Astrocyte (in vitro differentiated cells and primary cell): ENCODE measurements at regions not wholly inside any gene's neighbourhood (a gene's known extent, or its start where the extent isn't known, plus 50 kb on each side); places are given as distances from the start of the nearest gene placed in this dataset.

ENCODE experiments used
- DNase-seq: peaks from one replicate; pipeline ENCODE4 v3.0.0-alpha.2; 2010; ENCODE audit warnings: low read depth
- FAIRE-seq: peaks from 2 replicates; lab custom pipeline; 2011; peaks lifted over from hg19 to GRCh38; lab: Jason Lieb, UNC
- H2AFZ ChIP-seq: 2 replicates; pipeline ENCODE4 v1.6.0; 2012; ENCODE audit warnings: low read depth, low read length, inconsistent platforms
- H3K27ac ChIP-seq: 2 replicates; pipeline ENCODE4 v1.5.1; 2011; ENCODE audit warnings: low read depth, low read length, inconsistent platforms
- H3K27me3 ChIP-seq: 2 replicates; pipeline ENCODE4 v1.6.0; 2011; ENCODE audit warnings: low read length, inconsistent platforms; ENCODE audit not compliant: insufficient read depth
- H3K36me3 ChIP-seq: 2 replicates; pipeline ENCODE4 v1.5.1; 2011; ENCODE audit warnings: low read length, inconsistent platforms; ENCODE audit not compliant: insufficient read depth
- H3K4me1 ChIP-seq: 2 replicates; pipeline ENCODE4 v1.5.1; 2011; ENCODE audit warnings: low read length, inconsistent platforms; ENCODE audit not compliant: insufficient read depth
- H3K4me2 ChIP-seq: 2 replicates; pipeline ENCODE4 v1.6.0; 2012; ENCODE audit warnings: low read length, inconsistent platforms
- H3K4me3 ChIP-seq: 2 replicates; pipeline ENCODE4 v1.5.1; 2011; ENCODE audit warnings: low read depth, mild to moderate bottlenecking, low read length, inconsistent platforms; ENCODE audit not compliant: insufficient read depth
- H3K79me2 ChIP-seq: 2 replicates; pipeline ENCODE4 v1.6.0; 2012; ENCODE audit warnings: mild to moderate bottlenecking, low read length, inconsistent platforms; ENCODE audit not compliant: insufficient read depth
- H3K9ac ChIP-seq: 2 replicates; pipeline ENCODE4 v1.6.0; 2012; ENCODE audit warnings: mild to moderate bottlenecking, low read length, inconsistent platforms
- H3K9me3 ChIP-seq: 2 replicates; pipeline ENCODE4 v1.5.1; 2012; ENCODE audit warnings: low read depth, mild to moderate bottlenecking, low read length, inconsistent platforms; ENCODE audit not compliant: insufficient read depth
- H4K20me1 ChIP-seq: 2 replicates; pipeline ENCODE4 v1.6.0; 2012; ENCODE audit warnings: low read length, inconsistent platforms; ENCODE audit not compliant: insufficient read depth
- H3K27ac Mint-ChIP-seq: one replicate; pipeline ENCODE4 v1.8.0; 2021; ENCODE audit warnings: mild to moderate bottlenecking, mixed read lengths; ENCODE audit not compliant: unreplicated experiment
- H3K27me3 Mint-ChIP-seq: one replicate; pipeline ENCODE4 v1.8.0; 2021; ENCODE audit warnings: low read depth, mixed read lengths; ENCODE audit not compliant: unreplicated experiment
- H3K36me3 Mint-ChIP-seq: one replicate; pipeline ENCODE4 v1.8.0; 2021; ENCODE audit warnings: low read depth, mixed read lengths; ENCODE audit not compliant: unreplicated experiment
- H3K4me1 Mint-ChIP-seq: one replicate; pipeline ENCODE4 v1.8.0; 2021; ENCODE audit warnings: low read depth, mixed read lengths; ENCODE audit not compliant: unreplicated experiment
- H3K4me3 Mint-ChIP-seq: one replicate; pipeline ENCODE4 v1.8.0; 2021; ENCODE audit warnings: mild to moderate bottlenecking, moderate library complexity, mixed read lengths; ENCODE audit not compliant: unreplicated experiment
- H3K9me3 Mint-ChIP-seq: one replicate; pipeline ENCODE4 v1.8.0; 2021; ENCODE audit warnings: mild to moderate bottlenecking, mixed read lengths; ENCODE audit not compliant: unreplicated experiment
- CTCF ChIP-seq: IDR thresholded peaks from 2 replicates; pipeline ENCODE4 v1.5.1; 2011; ENCODE audit warnings: low read depth, mild to moderate bottlenecking, inconsistent platforms, low read length, moderate library complexity; ENCODE audit not compliant: insufficient read depth
- EZH2 ChIP-seq: IDR thresholded peaks from 2 replicates; pipeline ENCODE4 v1.6.1; 2012; ENCODE audit warnings: mild to moderate bottlenecking, low read length, inconsistent platforms; ENCODE audit not compliant: insufficient read depth

GRCh38 chr6:84489598-84489997 is 262.2 kb upstream of the CEP162 start:
- TF ChIP-seq EZH2 (no peak), CTCF (no peak)
- Mint-ChIP-seq H3K27ac (no peak overlapping the region), H3K36me3 (peaks cover 3% of the 10 kb centered on the region), H3K4me1 (peaks cover 8% of the 10 kb centered on the region), H3K9me3 (peaks cover 14% of the 10 kb centered on the region), H3K27me3 (no peaks in the 10 kb centered on the region), H3K4me3 (no peak overlapping the region)
- Histone ChIP-seq H3K9ac (no peak overlapping the region), H3K9me3 (peaks cover 2% of the 10 kb centered on the region), H3K27ac (no peak overlapping the region), H3K4me2 (no peak overlapping the region), H3K27me3 (no peaks in the 10 kb centered on the region), H3K4me1 (peaks cover 18% of the 10 kb centered on the region), H4K20me1 (no peaks in the 10 kb centered on the region), H3K4me3 (no peak overlapping the region), H2AFZ (no peak overlapping the region), H3K36me3 (no peaks in the 10 kb centered on the region), H3K79me2 (no peaks in the 10 kb centered on the region)
- DNase-seq (no peak), FAIRE-seq (no peak)

GRCh38 chr6:84486526-84486925 is 259.1 kb upstream of the CEP162 start:
- H2AFZ ChIP-seq, result no peak overlapping the region
- Mint-ChIP-seq H3K36me3 (peaks cover 3% of the 10 kb centered on the region), H3K27me3 (no peaks in the 10 kb centered on the region), H3K27ac (no peak overlapping the region), H3K4me3 (no peak overlapping the region), H3K9me3 (peaks cover 14% of the 10 kb centered on the region), H3K4me1 (no peaks in the 10 kb centered on the region)
- FAIRE-seq (no peak), DNase-seq (no peak)
- no peak overlapping the region for H3K4me3 ChIP-seq
- H3K36me3 ChIP-seq, result no peaks in the 10 kb centered on the region
- no peak overlapping the region for H3K27ac ChIP-seq
- no peak for TF ChIP-seq CTCF
- H3K79me2 ChIP-seq, result no peaks in the 10 kb centered on the region
- no peak overlapping the region for H3K9ac ChIP-seq
- H3K4me1 ChIP-seq, result peaks cover 3% of the 10 kb centered on the region
- H3K9me3 ChIP-seq, result peaks cover 2% of the 10 kb centered on the region
- no peak overlapping the region for H3K4me2 ChIP-seq
- H4K20me1 ChIP-seq, result no peaks in the 10 kb centered on the region
- H3K27me3 ChIP-seq, result no peaks in the 10 kb centered on the region

- Histone ChIP-seq H3K9me3 (no peaks in the 10 kb centered on the region), H3K9ac (no peak overlapping the region), H3K4me2 (no peak overlapping the region), H3K27me3 (no peaks in the 10 kb centered on the region), H3K27ac (no peak overlapping the region), H3K4me3 (no peak overlapping the region), H2AFZ (no peak overlapping the region), H3K79me2 (no peaks in the 10 kb centered on the region), H3K36me3 (no peaks in the 10 kb centered on the region), H3K4me1 (peaks cover 5% of the 10 kb centered on the region), H4K20me1 (no peaks in the 10 kb centered on the region)
- no peak for DNase-seq
- TF ChIP-seq EZH2 (no peak), CTCF (no peak)
- Mint-ChIP-seq H3K27me3 (no peaks in the 10 kb centered on the region), H3K4me1 (peaks cover 5% of the 10 kb centered on the region), H3K36me3 (no peaks in the 10 kb centered on the region), H3K4me3 (no peak overlapping the region), H3K27ac (no peak overlapping the region), H3K9me3 (peaks cover 1% of the 10 kb centered on the region)
- no peak for FAIRE-seq
These were observed 241.7 kb upstream of the CEP162 start for GRCh38 chr6:84469144-84469543.
